Tongue (tissue), 1 donor: ENCODE measurements at regions not wholly inside any gene's neighbourhood (a gene's known extent, or its start where the extent isn't known, plus 50 kb on each side); places are given as distances from the start of the nearest gene placed in this dataset.

Source experiments
- DNase-seq: peaks from one replicate; pipeline ENCODE4 v3.0.0-alpha.2; 2015

- no peak for DNase-seq
These were observed 869.8 kb upstream of the MAN1A1 start for GRCh38 chr6:120219339-120219738.

- no peak for DNase-seq
These were observed 864.5 kb upstream of the MAN1A1 start for GRCh38 chr6:120214088-120214499.

GRCh38 chr6:120211955-120212792, 862.6 kb upstream of the MAN1A1 start:
- DNase-seq: no peak

GRCh38 chr6:120202878-120203277, 853.3 kb upstream of the MAN1A1 start:
- no peak for DNase-seq

GRCh38 chr6:120200853-120201252, 851.3 kb upstream of the MAN1A1 start:
- no peak for DNase-seq

GRCh38 chr6:120198033-120198432, 848.5 kb upstream of the MAN1A1 start:
- DNase-seq: no peak

- no peak for DNase-seq
These were observed 836.5 kb upstream of the MAN1A1 start for GRCh38 chr6:120186080-120186479.

- DNase-seq: no peak
These were observed 823.7 kb upstream of the MAN1A1 start for GRCh38 chr6:120173250-120173649.

GRCh38 chr6:120164531-120164930, 815.0 kb upstream of the MAN1A1 start:
- no peak for DNase-seq

- DNase-seq: no peak
These were observed 808.3 kb upstream of the MAN1A1 start for GRCh38 chr6:120157873-120158272.

- DNase-seq: no peak
These were observed 797.7 kb upstream of the MAN1A1 start for GRCh38 chr6:120147071-120147871.

GRCh38 chr6:120141601-120142000, 792.0 kb upstream of the MAN1A1 start:
- no peak for DNase-seq

GRCh38 chr6:120137492-120137891, 787.9 kb upstream of the MAN1A1 start:
- DNase-seq: no peak

- no peak for DNase-seq
These were observed 779.7 kb upstream of the MAN1A1 start for GRCh38 chr6:120129228-120129627.

- no peak for DNase-seq
These were observed 772.8 kb upstream of the MAN1A1 start for GRCh38 chr6:120122401-120122800.

GRCh38 chr6:120116343-120116742, 766.8 kb upstream of the MAN1A1 start:
- DNase-seq: no peak

GRCh38 chr6:120112980-120113379, 763.4 kb upstream of the MAN1A1 start:
- no peak for DNase-seq

GRCh38 chr6:120111001-120111400, 761.4 kb upstream of the MAN1A1 start:
- DNase-seq: no peak

- no peak for DNase-seq
These were observed 758.7 kb upstream of the MAN1A1 start for GRCh38 chr6:120108061-120108795.

GRCh38 chr6:120103618-120104017, 754.1 kb upstream of the MAN1A1 start:
- no peak for DNase-seq

GRCh38 chr6:120096696-120097260, 747.2 kb upstream of the MAN1A1 start:
- DNase-seq: no peak

GRCh38 chr6:120083186-120083585, 733.6 kb upstream of the MAN1A1 start:
- no peak for DNase-seq
